ENCODE measurements at regions not wholly inside any gene's neighbourhood (a gene's known extent, or its start where the extent isn't known, plus 50 kb on each side); places are given as distances from the start of the nearest gene placed in this dataset.
A peak's percentile ranks its signal among the peaks of the same experiment; 100 is the strongest.

DNA sequence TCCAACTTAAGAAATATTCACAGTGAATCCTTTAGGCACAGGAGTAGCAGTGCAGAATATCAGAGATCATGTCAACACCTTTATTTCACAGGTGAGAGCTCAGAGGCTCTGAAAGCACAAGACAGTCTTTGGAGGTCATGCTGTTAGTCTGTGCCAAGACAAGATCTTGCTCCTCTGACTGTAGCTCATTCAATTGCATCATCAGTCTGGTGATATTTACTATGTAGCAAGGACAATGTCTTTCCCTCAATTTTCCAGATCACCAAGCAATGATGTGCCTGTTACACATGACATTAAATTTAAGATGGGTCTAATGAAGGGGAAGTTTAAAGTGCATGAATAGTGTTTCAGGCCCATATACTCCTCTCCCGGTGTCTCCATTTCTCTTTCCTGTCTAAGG is 277.5 kb downstream of the IL15 start:
- H3K4me3 Mint-ChIP-seq = no peak overlapping the region
- CTCF ChIA-PET = no interaction called here
- POLR2A ChIA-PET = no interaction called here
- no peak for DNase-seq (ENCODE audit: low spot score)
- H3K4me1 Mint-ChIP-seq = peaks cover 3% of the 10 kb centered on the region
- no peaks in the 10 kb centered on the region for H3K27me3 Mint-ChIP-seq (ENCODE audit: low read depth)
- no peak for ATAC-seq
- H3K27ac Mint-ChIP-seq = no peak overlapping the region
- no peaks in the 10 kb centered on the region for H3K9me3 Mint-ChIP-seq
- TF ChIP-seq, protein P1, sequence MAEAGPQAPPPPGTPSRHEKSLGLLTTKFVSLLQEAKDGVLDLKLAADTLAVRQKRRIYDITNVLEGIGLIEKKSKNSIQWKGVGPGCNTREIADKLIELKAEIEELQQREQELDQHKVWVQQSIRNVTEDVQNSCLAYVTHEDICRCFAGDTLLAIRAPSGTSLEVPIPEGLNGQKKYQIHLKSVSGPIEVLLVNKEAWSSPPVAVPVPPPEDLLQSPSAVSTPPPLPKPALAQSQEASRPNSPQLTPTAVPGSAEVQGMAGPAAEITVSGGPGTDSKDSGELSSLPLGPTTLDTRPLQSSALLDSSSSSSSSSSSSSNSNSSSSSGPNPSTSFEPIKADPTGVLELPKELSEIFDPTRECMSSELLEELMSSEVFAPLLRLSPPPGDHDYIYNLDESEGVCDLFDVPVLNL (CRISPR knock-in tag; IDR thresholded peaks at IDR 0.05; ENCODE audit: borderline replicate concordance, low read depth) = no peak
- no peaks in the 10 kb centered on the region for H3K36me3 Mint-ChIP-seq

DNA sequence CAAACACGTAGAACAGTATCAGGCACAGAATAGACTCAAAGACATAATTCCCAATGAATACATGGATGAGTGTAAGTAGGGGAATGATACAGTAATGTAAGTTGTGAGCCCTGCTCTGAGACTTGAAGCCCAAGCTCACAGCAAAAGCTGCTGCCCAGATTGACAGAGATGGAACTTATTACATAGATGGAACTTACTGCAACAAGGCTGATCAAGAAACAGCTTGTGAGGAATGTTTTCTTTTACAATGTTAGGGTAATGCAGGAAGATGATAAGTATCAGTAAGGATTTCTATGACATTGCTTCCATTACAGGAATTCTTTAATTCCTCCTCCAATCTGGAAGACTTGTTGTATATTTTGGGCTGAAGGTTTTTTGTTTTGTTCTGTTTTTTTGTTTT is 278.4 kb downstream of the IL15 start:
- CTCF ChIA-PET = no interaction called here

DNA sequence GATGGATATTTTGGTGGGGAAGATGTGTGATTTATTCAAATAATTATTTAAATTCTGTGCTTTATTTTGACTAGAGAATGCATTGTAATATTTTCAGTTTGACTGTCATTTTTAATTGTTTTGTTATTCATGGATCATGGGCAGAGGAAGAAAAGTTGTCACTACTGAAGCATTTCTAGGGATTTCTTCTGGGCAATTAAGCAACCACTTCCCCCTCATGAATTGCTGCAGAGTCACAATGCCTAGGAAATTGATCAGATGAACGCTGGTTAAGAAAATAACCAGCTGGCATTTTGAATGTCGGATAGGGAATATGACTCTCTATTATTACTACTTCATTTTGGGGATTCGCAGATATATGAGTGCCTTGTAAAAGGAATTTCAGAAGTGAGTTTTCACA is 283.3 kb downstream of the IL15 start:
- ATAC-seq = no peak
- Mint-ChIP-seq H3K27me3 (ENCODE audit: low read depth) (no peaks in the 10 kb centered on the region), H3K4me1 (peaks cover 5% of the 10 kb centered on the region), H3K9me3 (peaks cover 14% of the 10 kb centered on the region), H3K36me3 (no peaks in the 10 kb centered on the region), H3K27ac (no peak overlapping the region), H3K4me3 (no peak overlapping the region)
- DNase-seq (ENCODE audit: low spot score) = no peak
- POLR2A ChIA-PET = no interaction called here
- TF ChIP-seq KAT7 (CRISPR knock-in tag; IDR thresholded peaks at IDR 0.05; ENCODE audit: borderline replicate concordance) (no peak), OVOL2 (CRISPR knock-in tag; IDR thresholded peaks at IDR 0.05; ENCODE audit: borderline replicate concordance) (no peak), FOXK1 (CRISPR knock-in tag; IDR thresholded peaks at IDR 0.05) (no peak), ETV6 (CRISPR knock-in tag; IDR thresholded peaks at IDR 0.05) (no peak), JAZF1 (CRISPR knock-in tag; IDR thresholded peaks at IDR 0.05) (no peak), ESRRA (CRISPR knock-in tag; IDR thresholded peaks at IDR 0.05; ENCODE audit: borderline replicate concordance) (no peak), NFATC4 (CRISPR knock-in tag; IDR thresholded peaks at IDR 0.05) (no peak)
- TF ChIP-seq, protein P2, sequence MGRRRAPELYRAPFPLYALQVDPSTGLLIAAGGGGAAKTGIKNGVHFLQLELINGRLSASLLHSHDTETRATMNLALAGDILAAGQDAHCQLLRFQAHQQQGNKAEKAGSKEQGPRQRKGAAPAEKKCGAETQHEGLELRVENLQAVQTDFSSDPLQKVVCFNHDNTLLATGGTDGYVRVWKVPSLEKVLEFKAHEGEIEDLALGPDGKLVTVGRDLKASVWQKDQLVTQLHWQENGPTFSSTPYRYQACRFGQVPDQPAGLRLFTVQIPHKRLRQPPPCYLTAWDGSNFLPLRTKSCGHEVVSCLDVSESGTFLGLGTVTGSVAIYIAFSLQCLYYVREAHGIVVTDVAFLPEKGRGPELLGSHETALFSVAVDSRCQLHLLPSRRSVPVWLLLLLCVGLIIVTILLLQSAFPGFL (CRISPR knock-in tag; IDR thresholded peaks at IDR 0.05; ENCODE audit: borderline replicate concordance) = no peak
- TF ChIP-seq, protein P3, sequence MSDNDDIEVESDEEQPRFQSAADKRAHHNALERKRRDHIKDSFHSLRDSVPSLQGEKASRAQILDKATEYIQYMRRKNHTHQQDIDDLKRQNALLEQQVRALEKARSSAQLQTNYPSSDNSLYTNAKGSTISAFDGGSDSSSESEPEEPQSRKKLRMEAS (CRISPR knock-in tag; IDR thresholded peaks at IDR 0.05) = no peak
- CTCF ChIA-PET = no interaction called here

More for the DNA sequence above, 278.4 kb downstream of the IL15 start:
- no peaks in the 10 kb centered on the region for H3K9me3 Mint-ChIP-seq
- H3K36me3 Mint-ChIP-seq = no peaks in the 10 kb centered on the region
- POLR2A ChIA-PET = no interaction called here
- H3K27ac Mint-ChIP-seq = peak overlapping the region; percentile 81; the same call in 1 of the 2 replicates
- ATAC-seq (no peak), DNase-seq (ENCODE audit: low spot score) (no peak)
- H3K4me3 Mint-ChIP-seq = no peak overlapping the region
- H3K4me1 Mint-ChIP-seq = peaks cover 3% of the 10 kb centered on the region
- TF ChIP-seq ZBTB21 (CRISPR knock-in tag; IDR thresholded peaks at IDR 0.05; ENCODE audit: borderline replicate concordance) (no peak), NR3C1 (CRISPR knock-in tag; conservative IDR thresholded peaks at IDR 0.05; ENCODE audit: low read depth) (no peak), ATF1 (CRISPR knock-in tag; IDR thresholded peaks at IDR 0.05) (no peak), ZNF671 (CRISPR knock-in tag; IDR thresholded peaks at IDR 0.05) (no peak), SMAD4 (CRISPR knock-in tag; IDR thresholded peaks at IDR 0.05) (no peak)
- TF ChIP-seq, protein P4, sequence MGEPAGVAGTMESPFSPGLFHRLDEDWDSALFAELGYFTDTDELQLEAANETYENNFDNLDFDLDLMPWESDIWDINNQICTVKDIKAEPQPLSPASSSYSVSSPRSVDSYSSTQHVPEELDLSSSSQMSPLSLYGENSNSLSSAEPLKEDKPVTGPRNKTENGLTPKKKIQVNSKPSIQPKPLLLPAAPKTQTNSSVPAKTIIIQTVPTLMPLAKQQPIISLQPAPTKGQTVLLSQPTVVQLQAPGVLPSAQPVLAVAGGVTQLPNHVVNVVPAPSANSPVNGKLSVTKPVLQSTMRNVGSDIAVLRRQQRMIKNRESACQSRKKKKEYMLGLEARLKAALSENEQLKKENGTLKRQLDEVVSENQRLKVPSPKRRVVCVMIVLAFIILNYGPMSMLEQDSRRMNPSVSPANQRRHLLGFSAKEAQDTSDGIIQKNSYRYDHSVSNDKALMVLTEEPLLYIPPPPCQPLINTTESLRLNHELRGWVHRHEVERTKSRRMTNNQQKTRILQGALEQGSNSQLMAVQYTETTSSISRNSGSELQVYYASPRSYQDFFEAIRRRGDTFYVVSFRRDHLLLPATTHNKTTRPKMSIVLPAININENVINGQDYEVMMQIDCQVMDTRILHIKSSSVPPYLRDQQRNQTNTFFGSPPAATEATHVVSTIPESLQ (CRISPR knock-in tag; IDR thresholded peaks at IDR 0.05) = no peak
- TF ChIP-seq, protein P5, sequence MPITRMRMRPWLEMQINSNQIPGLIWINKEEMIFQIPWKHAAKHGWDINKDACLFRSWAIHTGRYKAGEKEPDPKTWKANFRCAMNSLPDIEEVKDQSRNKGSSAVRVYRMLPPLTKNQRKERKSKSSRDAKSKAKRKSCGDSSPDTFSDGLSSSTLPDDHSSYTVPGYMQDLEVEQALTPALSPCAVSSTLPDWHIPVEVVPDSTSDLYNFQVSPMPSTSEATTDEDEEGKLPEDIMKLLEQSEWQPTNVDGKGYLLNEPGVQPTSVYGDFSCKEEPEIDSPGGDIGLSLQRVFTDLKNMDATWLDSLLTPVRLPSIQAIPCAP (CRISPR knock-in tag; IDR thresholded peaks at IDR 0.05) = no peak
- TF ChIP-seq, protein P6, sequence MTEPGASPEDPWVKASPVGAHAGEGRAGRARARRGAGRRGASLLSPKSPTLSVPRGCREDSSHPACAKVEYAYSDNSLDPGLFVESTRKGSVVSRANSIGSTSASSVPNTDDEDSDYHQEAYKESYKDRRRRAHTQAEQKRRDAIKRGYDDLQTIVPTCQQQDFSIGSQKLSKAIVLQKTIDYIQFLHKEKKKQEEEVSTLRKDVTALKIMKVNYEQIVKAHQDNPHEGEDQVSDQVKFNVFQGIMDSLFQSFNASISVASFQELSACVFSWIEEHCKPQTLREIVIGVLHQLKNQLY (CRISPR knock-in tag; IDR thresholded peaks at IDR 0.05) = no peak
- TF ChIP-seq, protein P1 (CRISPR knock-in tag; IDR thresholded peaks at IDR 0.05; ENCODE audit: borderline replicate concordance, low read depth) = no peak
- TF ChIP-seq, protein P7, sequence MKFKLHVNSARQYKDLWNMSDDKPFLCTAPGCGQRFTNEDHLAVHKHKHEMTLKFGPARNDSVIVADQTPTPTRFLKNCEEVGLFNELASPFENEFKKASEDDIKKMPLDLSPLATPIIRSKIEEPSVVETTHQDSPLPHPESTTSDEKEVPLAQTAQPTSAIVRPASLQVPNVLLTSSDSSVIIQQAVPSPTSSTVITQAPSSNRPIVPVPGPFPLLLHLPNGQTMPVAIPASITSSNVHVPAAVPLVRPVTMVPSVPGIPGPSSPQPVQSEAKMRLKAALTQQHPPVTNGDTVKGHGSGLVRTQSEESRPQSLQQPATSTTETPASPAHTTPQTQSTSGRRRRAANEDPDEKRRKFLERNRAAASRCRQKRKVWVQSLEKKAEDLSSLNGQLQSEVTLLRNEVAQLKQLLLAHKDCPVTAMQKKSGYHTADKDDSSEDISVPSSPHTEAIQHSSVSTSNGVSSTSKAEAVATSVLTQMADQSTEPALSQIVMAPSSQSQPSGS (CRISPR knock-in tag; IDR thresholded peaks at IDR 0.05; ENCODE audit: borderline replicate concordance, low read depth) = no peak
- H3K27me3 Mint-ChIP-seq (ENCODE audit: low read depth) = no peaks in the 10 kb centered on the region
